NCI-H446 treated with DMSO at 0.1 percent for 48 hours (cell line): ENCODE measurements at regions not wholly inside any gene's neighbourhood (a gene's known extent, or its start where the extent isn't known, plus 50 kb on each side); places are given as distances from the start of the nearest gene placed in this dataset.

Source experiments
- DNase-seq: peaks from one replicate; lab custom pipeline; 2025; lab: John Stamatoyannopoulos, UW

DNA sequence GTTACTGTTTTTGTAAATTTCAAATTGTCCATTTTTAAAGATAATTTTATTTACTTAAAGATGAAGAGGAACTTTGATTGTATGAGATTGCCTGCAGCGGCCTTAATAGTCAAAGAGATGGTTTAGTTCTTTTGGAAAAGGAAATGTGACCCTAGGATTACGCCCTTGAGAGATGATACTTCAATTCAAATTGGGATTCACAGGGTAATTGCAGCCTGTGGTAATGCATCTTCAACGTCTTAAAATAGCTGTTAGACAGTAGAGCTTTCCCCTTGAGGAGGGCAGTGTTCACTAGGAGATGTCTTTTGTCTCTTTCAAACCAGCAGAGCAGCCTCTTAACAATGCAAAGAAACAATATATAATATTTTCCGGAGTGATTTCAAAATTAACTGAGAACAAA, 127.1 kb downstream of the TAF11L14 start:
- no peak for DNase-seq

- DNase-seq = no peak
These were observed 129.0 kb downstream of the TAF11L14 start for GRCh38 chr5:17763301-17763700.

- no peak for DNase-seq
These were observed 131.8 kb downstream of the TAF11L14 start for GRCh38 chr5:17766031-17766430.

- DNase-seq = no peak
These were observed 135.0 kb downstream of the TAF11L14 start for GRCh38 chr5:17769277-17769676.

DNA sequence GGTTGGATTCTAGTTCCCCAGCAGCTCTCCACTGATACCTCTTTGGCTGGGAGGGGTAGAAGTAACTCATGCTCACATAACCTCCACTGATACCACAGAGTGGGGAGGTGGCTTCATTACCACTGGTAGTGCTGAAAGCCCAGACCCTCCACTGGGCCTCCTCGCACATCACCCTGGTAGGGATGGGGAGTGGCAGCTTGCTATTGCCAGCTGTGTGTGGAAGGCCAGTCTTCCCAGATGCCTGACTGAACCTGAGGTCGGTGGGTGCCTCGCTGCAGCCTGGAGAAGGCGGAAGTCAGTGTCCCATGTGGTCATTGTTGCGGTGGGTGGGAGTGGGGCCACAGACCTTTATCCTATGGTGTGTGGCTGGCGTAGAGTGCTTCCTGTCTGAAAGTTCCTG, 138.0 kb downstream of the TAF11L14 start:
- DNase-seq = no peak

DNA sequence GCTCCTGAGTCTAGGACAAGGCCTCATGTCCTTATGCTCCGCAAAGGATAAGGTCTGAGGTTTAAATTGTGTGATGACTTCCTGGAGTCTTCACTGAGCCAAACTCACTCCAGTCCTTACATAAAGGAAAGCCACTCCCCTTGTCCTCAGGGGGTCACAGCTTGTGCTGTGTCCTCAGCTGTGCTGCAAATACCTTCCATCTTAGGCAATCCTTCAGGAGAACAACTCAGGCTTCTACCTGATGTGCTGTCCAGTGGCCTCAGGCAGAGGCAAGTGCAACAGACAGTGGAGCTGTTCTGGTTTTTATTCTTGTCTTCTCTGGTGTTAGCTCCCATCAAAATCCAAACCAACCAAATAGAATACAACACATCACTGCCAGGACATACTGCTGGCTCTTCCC, 151.5 kb downstream of the TAF11L14 start:
- DNase-seq = no peak

- DNase-seq = no peak
These were observed 154.1 kb downstream of the TAF11L14 start for GRCh38 chr5:17788351-17788750.

DNA sequence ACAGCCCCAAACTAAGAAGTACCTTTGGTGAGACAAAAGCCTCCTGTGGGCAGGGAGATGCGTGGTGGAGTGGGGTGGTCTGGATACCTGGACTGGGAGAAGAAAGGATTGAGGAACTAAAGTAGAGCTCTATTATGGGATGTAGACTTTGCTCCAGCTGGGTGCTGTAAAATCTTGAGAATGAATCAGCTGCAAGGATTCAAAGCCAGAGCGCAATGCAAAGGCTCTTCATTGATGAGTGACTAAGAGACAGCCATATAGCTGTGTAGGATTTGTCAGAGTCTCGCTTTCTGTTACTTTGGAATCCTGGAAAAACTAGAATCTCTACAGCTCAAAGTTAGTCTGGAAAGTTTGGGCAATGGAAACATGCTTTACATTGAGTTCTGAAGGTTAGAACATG, 159.9 kb downstream of the TAF11L14 start:
- no peak for DNase-seq

GRCh38 chr5:17794815-17795214, 160.6 kb downstream of the TAF11L14 start:
- no peak for DNase-seq

GRCh38 chr5:17796142-17796541, 161.9 kb downstream of the TAF11L14 start:
- no peak for DNase-seq

- DNase-seq = no peak
These were observed 162.6 kb downstream of the TAF11L14 start for GRCh38 chr5:17796757-17797396.

- DNase-seq = no peak
These were observed 165.3 kb downstream of the TAF11L14 start for GRCh38 chr5:17799521-17799920.

DNA sequence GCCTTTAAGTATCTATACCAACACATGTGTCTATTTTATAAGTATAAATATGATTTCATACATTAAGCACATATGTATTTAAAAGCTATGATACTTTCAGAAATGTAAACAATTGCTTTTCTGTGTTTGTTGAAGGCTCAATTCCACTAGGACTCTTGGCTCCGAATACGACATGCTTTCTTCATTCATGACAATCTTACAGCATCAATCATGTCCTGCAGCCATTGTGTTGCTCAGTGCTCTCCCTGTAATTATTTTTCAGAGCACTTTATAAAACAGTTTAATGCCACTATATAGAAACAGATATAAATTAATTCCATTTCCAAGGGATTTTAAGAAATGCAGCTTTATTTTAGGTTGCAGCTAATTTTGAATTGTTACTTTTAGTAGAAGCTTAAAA, 167.3 kb downstream of the TAF11L14 start:
- DNase-seq = no peak

DNA sequence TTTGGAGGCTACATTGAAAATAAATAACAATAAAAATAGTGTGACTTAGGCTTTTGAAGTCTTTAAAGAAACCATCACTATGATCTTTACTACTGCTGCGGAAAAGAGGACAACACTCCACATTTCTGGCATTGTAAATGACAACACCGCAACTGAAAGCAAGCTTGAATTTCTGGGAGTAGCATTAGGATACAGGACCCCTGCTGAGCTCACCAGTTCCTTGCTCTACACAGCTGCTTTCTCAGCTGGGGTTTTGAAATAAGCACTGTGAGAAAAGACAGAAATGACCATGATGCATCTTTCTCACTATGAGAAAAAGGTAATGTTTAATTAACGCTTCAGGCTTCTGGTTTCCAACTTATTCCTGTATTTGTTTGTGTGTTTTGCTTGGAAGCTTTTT, 168.0 kb downstream of the TAF11L14 start:
- peak; percentile 85 for DNase-seq

GRCh38 chr5:17803971-17804370, 169.7 kb downstream of the TAF11L14 start:
- DNase-seq = no peak

DNA sequence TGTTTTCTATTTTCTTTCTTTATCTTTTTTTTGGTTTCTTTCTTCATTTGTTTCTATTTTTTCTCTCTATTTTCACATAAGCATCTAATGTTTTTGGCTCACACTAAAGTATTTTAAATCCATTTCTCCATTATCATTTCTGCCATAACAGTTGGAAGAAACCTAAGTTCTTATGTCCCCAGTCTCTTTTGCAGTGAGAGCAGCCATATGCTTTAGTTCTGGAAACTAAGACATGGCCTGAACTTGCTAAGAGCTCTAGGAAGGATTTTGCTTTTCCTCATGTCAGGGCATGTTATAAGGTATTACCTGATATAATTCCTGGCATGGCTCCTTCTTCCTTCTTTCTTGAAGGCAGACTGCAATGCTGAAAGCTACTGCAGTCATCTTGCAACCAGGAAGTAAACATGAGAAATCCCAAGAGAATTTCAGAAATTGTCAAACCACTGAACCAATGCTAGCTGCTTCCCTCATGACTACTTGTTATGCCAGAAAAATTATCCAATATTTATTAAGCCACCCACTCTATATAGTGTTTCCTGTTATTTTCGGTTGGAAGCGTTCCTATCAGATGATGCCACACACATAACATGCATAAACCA, 171.1 kb downstream of the TAF11L14 start:
- DNase-seq = no peak

DNA sequence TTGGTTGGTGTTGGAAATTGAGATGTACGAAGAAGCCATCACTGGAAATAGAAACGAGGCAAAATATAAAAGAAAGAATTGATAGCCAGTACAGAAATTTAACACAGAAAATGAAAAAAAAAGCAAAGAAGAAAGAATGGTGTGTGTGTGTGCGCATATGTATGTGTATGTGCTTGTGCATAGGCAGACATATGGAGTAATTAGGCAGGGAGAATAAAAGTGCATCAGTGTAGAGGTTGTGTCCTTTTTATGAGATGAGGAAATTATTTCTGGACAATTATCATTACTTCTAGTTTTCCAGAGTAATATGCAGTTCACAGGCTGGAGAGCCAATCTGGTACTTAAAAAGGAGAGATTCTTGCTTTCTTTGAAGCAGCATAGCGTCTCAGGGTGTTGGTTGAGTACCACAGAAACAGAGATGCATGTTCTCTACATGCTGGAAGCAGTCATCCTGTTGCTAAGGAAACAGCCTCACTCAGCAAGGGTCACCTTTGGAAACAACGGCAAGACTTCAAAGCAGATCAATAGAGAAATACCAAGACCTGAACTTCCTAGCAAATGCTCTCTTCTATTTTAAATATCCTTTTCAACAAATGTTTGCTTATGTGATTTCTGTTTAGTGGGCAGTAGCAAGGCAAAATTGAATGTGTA, 172.7 kb downstream of the TAF11L14 start:
- DNase-seq = no peak

DNA sequence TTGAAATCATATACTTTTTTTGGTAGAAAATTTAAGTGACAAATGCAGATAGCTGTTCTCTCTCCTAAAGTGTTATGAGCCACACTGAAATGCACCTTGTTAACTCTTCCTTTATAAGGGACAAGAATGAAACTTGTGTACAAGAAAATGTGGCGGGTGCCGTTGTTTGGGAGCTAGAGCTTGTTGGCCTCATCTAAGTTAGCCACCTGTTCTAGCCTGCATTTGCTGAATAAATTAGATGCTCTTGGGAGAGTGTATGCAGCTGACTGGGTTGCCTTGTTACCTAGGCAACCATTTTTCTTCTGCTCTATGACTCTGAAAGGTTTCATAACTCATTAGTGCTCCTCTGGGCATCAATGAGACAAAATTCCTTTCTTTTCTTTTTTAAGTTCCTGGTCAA, 174.3 kb downstream of the TAF11L14 start:
- DNase-seq = peak; percentile 70

- DNase-seq = no peak
These were observed 176.5 kb downstream of the TAF11L14 start for GRCh38 chr5:17810734-17811133.

DNA sequence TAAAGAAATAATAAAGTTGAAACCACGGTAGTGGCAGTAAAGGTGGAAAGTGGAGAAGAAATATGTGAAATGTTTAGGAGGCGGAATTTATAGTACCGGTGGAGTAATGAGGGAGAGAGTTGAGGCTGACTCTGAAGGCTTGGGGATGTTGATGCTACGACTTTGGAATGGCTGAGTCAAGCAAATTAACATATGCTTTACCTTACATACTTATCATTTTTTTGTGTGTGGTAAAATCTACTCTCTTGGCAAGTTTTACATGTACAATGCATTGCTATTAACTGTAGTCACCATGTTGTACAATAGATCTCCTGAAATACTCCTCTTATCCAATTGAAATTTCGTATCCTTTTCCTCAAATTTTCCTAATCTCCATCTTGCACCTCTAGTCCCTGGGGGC, 179.0 kb downstream of the TAF11L14 start:
- no peak for DNase-seq

GRCh38 chr5:17816505-17816904, 182.2 kb downstream of the TAF11L14 start:
- DNase-seq = no peak

DNA sequence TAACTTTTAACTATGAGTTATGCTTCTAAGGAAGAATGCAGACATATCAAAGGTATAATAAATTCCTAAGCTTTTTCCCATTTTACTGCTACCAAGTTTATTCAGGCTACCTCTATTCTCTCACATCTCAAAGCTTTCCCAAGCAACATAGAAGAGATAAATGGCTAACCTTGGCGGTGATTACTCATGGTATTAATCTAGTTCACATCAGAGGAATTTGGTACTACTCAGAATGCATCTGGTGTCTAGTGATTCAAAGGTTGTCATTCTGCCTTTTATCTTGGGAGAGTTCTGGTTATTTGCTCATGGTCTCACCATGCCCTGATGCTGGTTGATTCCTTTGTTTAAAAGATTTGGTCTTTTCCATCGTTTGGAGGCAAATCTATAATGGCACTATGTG, 182.7 kb downstream of the TAF11L14 start:
- no peak for DNase-seq

GRCh38 chr5:17817990-17818389, 183.7 kb downstream of the TAF11L14 start:
- no peak for DNase-seq

GRCh38 chr5:17819783-17820182, 185.5 kb downstream of the TAF11L14 start:
- DNase-seq = no peak
